Nephron progenitor cell (in vitro differentiated cells): ENCODE measurements at regions not wholly inside any gene's neighbourhood (a gene's known extent, or its start where the extent isn't known, plus 50 kb on each side); places are given as distances from the start of the nearest gene placed in this dataset.

Experiments used
- DNase-seq: peaks from one replicate; pipeline ENCODE4 v3.0.0; 2021
- H3K27ac Mint-ChIP-seq: 2 replicates; pipeline ENCODE4 v1.8.0; 2021; ENCODE audit warnings: mild to moderate bottlenecking, moderate library complexity, mixed read lengths
- H3K27me3 Mint-ChIP-seq: 2 replicates; pipeline ENCODE4 v1.8.0; 2021; ENCODE audit warnings: mild to moderate bottlenecking, low read depth, mixed read lengths; ENCODE audit not compliant: poor library complexity
- H3K36me3 Mint-ChIP-seq: 2 replicates; pipeline ENCODE4 v1.8.0; 2021; ENCODE audit warnings: low read depth, mixed read lengths
- H3K4me1 Mint-ChIP-seq: 2 replicates; pipeline ENCODE4 v1.8.0; 2021; ENCODE audit warnings: mixed read lengths
- H3K4me3 Mint-ChIP-seq: 2 replicates; pipeline ENCODE4 v1.8.0; 2021; ENCODE audit warnings: mild to moderate bottlenecking, moderate library complexity, mixed read lengths
- H3K9me3 Mint-ChIP-seq: 2 replicates; pipeline ENCODE4 v1.8.0; 2021; ENCODE audit warnings: mild to moderate bottlenecking, moderate library complexity, mixed read lengths
- CTCF ChIP-seq: fragments of 200-600 bp; sonication (generic); IDR thresholded peaks from 2 replicates; pipeline ENCODE4 v1.5.0; 2021; ENCODE audit warnings: antibody characterized with exemption

- no peak overlapping the region for H3K4me3 Mint-ChIP-seq
- DNase-seq, result no peak
- peaks cover 4% of the 10 kb centered on the region for H3K27me3 Mint-ChIP-seq
- H3K36me3 Mint-ChIP-seq, result no peaks in the 10 kb centered on the region
- no peaks in the 10 kb centered on the region for H3K9me3 Mint-ChIP-seq
- no peak for TF ChIP-seq CTCF
- H3K27ac Mint-ChIP-seq, result no peak overlapping the region
- no peaks in the 10 kb centered on the region for H3K4me1 Mint-ChIP-seq
Measured at GRCh38 chr12:47547077-47547476, 158.8 kb downstream of the RPAP3 start.

GRCh38 chr12:47545938-47546609, 159.8 kb downstream of the RPAP3 start:
- no peak overlapping the region for H3K4me3 Mint-ChIP-seq
- TF ChIP-seq CTCF, result no peak
- peaks cover 4% of the 10 kb centered on the region for H3K27me3 Mint-ChIP-seq
- no peaks in the 10 kb centered on the region for H3K9me3 Mint-ChIP-seq
- H3K36me3 Mint-ChIP-seq, result no peaks in the 10 kb centered on the region
- H3K27ac Mint-ChIP-seq, result no peak overlapping the region
- no peaks in the 10 kb centered on the region for H3K4me1 Mint-ChIP-seq
- no peak for DNase-seq

GRCh38 chr12:47534695-47535094, 171.1 kb downstream of the RPAP3 start:
- Mint-ChIP-seq H3K4me3 (no peak overlapping the region), H3K27me3 (peaks cover 21% of the 10 kb centered on the region), H3K4me1 (no peaks in the 10 kb centered on the region)

GRCh38 chr12:47530050-47530449, 175.8 kb downstream of the RPAP3 start:
- Mint-ChIP-seq H3K4me1 (no peaks in the 10 kb centered on the region), H3K36me3 (no peaks in the 10 kb centered on the region), H3K9me3 (peaks cover 34% of the 10 kb centered on the region), H3K27me3 (peaks cover 17% of the 10 kb centered on the region), H3K4me3 (no peak overlapping the region), H3K27ac (no peak overlapping the region)
- DNase-seq, result no peak
- no peak for TF ChIP-seq CTCF

More at GRCh38 chr12:47534695-47535094, 171.1 kb downstream of the RPAP3 start:
- Mint-ChIP-seq H3K9me3 (peaks cover 29% of the 10 kb centered on the region), H3K36me3 (no peaks in the 10 kb centered on the region), H3K27ac (no peak overlapping the region)
- TF ChIP-seq CTCF, result no peak
- DNase-seq, result no peak

GRCh38 chr12:47527816-47528215, 178.0 kb downstream of the RPAP3 start:
- peaks cover 26% of the 10 kb centered on the region for H3K9me3 Mint-ChIP-seq
- no peak overlapping the region for H3K4me3 Mint-ChIP-seq

More at GRCh38 chr12:47527816-47528215, 178.0 kb downstream of the RPAP3 start:
- no peaks in the 10 kb centered on the region for H3K36me3 Mint-ChIP-seq
- no peak for DNase-seq
- H3K27me3 Mint-ChIP-seq, result peaks cover 18% of the 10 kb centered on the region
- no peaks in the 10 kb centered on the region for H3K4me1 Mint-ChIP-seq
- no peak for TF ChIP-seq CTCF
- H3K27ac Mint-ChIP-seq, result no peak overlapping the region
